HepG2 (cell line): ENCODE measurements at regions not wholly inside any gene's neighbourhood (a gene's known extent, or its start where the extent isn't known, plus 50 kb on each side); places are given as distances from the start of the nearest gene placed in this dataset.

Experiments used
- BRCA1 ChIP-seq: sonication (generic); formaldehyde crosslinking; IDR thresholded peaks from 2 replicates; pipeline ENCODE4 v1.4.0; 2020; ENCODE audit warnings: missing genetic modification reagents
- CHD2 ChIP-seq: IDR thresholded peaks from 2 replicates; pipeline ENCODE4 v1.6.1; 2011; ENCODE audit warnings: low read depth, low read length, improper control_type of control experiment
- JUND ChIP-seq: sonication (generic); formaldehyde crosslinking; IDR thresholded peaks from 2 replicates; pipeline ENCODE4 v1.8.0; 2022; ENCODE audit warnings: mild to moderate bottlenecking, missing genetic modification reagents
- SIN3A ChIP-seq: IDR thresholded peaks from 2 replicates; pipeline ENCODE4 v1.6.1; 2011; ENCODE audit warnings: low read depth, mild to moderate bottlenecking, control low read depth, low read length, borderline replicate concordance
- ZNF572 ChIP-seq: sonication (generic); formaldehyde crosslinking; IDR thresholded peaks from 2 replicates; pipeline ENCODE4 v1.5.1; 2020; ENCODE audit warnings: mild to moderate bottlenecking, missing genetic modification reagents
- TF ChIP-seq, protein P1 (sequence below), 2 experiments: sonication (generic) in 1 of 2; formaldehyde crosslinking in 1 of 2; IDR thresholded peaks; 2 replicates each; pipeline versions ENCODE4 v1.4.0 to v1.6.1; 2016 to 2020; ENCODE audit warnings: borderline replicate concordance in 1 of 2, low read depth in 1 of 2, mild to moderate bottlenecking in 1 of 2, missing genetic modification reagents in 1 of 2

DNA sequence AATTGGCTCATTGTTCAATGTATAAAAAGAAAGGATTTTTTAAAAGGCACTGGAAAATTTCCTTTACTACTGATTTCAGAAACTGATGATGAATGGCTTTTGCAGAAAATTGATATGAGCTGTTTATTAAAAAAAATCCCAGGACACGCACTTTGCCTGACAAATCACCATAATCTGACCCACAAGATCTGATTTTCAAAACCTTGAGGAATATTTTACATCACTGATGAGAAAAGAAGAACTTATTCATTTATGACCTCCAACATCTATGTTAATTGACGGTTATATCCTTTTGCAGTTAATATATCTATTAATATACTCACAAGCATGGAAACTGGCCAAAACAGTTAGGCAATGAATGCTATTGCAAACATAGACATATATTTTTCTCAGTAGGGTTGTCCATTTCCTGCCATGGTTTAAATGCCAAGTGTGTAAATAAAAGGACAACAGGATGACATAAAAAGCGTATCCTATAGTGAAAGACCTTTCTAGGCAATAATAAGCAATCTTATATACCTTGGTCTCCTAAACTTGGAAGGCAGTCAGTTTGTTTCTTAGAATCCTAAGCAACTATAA lies 109.7 kb upstream of the SLC7A14 start:
- TF ChIP-seq, protein P1, sequence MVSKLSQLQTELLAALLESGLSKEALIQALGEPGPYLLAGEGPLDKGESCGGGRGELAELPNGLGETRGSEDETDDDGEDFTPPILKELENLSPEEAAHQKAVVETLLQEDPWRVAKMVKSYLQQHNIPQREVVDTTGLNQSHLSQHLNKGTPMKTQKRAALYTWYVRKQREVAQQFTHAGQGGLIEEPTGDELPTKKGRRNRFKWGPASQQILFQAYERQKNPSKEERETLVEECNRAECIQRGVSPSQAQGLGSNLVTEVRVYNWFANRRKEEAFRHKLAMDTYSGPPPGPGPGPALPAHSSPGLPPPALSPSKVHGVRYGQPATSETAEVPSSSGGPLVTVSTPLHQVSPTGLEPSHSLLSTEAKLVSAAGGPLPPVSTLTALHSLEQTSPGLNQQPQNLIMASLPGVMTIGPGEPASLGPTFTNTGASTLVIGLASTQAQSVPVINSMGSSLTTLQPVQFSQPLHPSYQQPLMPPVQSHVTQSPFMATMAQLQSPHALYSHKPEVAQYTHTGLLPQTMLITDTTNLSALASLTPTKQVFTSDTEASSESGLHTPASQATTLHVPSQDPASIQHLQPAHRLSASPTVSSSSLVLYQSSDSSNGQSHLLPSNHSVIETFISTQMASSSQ (IDR thresholded peaks at IDR 0.05; ENCODE audit: low read depth) = no peak
- TF ChIP-seq, protein P1 (CRISPR knock-in tag; IDR thresholded peaks at IDR 0.05; ENCODE audit: borderline replicate concordance) = no peak
- no peak for TF ChIP-seq ZNF572 (CRISPR knock-in tag)
- TF ChIP-seq BRCA1 = no peak
- TF ChIP-seq SIN3A = no peak
- no peak for TF ChIP-seq JUND (CRISPR knock-in tag)
- TF ChIP-seq CHD2 = no peak
